Activated naive CD4-positive, alpha-beta T cell treated with anti-CD3 and anti-CD28 coated beads, Interleukin-2, amount 50 U/mL, for 72 hours (primary cell): ENCODE measurements at regions not wholly inside any gene's neighbourhood (a gene's known extent, or its start where the extent isn't known, plus 50 kb on each side); places are given as distances from the start of the nearest gene placed in this dataset.
"Not testable (repeated sequence)": the region's sequence is repeated elsewhere in the genome, so short reads cannot be mapped to it uniquely, and the experiment has no call there.

Source experiments
- ATAC-seq, 2 donors: fragments of 150-1000 bp; cut with Tn5 transposase; 2 replicates each; pipeline ENCODE4 v1.10.0; 2021; ENCODE audit warnings: mild to moderate bottlenecking in 2 of 2, moderate library complexity in 2 of 2
- DNase-seq, 2 donors: peaks; one replicate each; pipeline ENCODE4 v3.0.0; 2021 to 2022; ENCODE audit warnings: low spot score in 2 of 2
- H3K27ac Mint-ChIP-seq, 2 donors: one replicate each; pipeline ENCODE4 v1.8.0; 2022; ENCODE audit warnings: mild to moderate bottlenecking in 2 of 2, mixed read lengths in 2 of 2
- H3K36me3 Mint-ChIP-seq, 2 donors: one replicate each; pipeline ENCODE4 v1.8.0; 2022; ENCODE audit warnings: mixed read lengths in 2 of 2
- H3K9me3 Mint-ChIP-seq, 2 donors: one replicate each; pipeline ENCODE4 v1.8.0; 2022; ENCODE audit warnings: mixed read lengths in 2 of 2

DNA sequence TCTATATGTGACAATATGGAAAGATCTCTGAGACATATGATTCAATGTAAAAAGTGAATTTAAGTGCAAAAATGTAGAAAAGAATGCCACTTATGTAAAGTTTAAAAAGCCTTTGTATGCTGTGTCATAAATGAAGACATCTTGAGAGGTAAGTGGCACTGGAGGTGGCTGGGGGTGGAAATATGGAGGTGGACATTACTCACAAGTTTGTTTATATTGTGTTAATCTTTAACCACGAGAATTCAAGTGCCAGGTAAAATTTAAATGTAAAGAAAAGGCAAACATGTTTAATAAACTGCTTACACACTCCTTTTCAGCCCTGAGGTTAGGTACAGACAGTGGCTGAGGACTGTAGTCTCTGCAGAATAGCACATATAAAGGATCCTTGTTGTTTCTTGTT is 235.1 kb downstream of the ABCC12 start:
- Mint-ChIP-seq H3K9me3 (no peaks in the 10 kb centered on the region), H3K27ac (no peak overlapping the region), H3K36me3 (no peaks in the 10 kb centered on the region)
- ATAC-seq (no peak), DNase-seq (no peak)

DNA sequence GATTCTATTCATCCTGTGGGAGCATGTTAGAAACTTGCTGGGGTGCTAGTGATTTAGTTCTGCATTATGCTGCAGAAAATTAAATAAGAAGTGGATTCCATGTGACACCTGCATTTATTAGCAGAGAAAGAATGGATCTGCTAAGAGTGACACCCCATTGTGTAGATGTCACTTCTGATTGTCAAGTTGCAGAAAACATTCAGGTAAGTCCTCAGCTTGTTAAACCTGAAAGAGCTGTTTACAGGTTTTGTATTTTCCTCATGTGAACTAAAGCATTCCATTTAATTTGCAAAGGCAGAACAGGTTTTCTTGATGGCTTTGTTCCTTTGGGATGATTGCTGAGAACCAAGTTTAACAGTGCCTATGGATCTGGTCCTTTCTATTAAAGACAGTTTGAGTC is 238.7 kb downstream of the ABCC12 start:
- H3K27ac Mint-ChIP-seq: no peak overlapping the region
- ATAC-seq: no peak
- no peaks in the 10 kb centered on the region for H3K36me3 Mint-ChIP-seq
- DNase-seq: no peak
- H3K9me3 Mint-ChIP-seq: peaks cover 0 to 4% of the 10 kb centered on the region in 2 donors

- H3K9me3 Mint-ChIP-seq: peaks cover 0 to 4% of the 10 kb centered on the region in 2 donors
- ATAC-seq (no peak), DNase-seq (no peak)
- H3K36me3 Mint-ChIP-seq: no peaks in the 10 kb centered on the region
- H3K27ac Mint-ChIP-seq: no peak overlapping the region
Observed at GRCh38 chr16:47916266-47916665, 239.5 kb downstream of the ABCC12 start.

DNA sequence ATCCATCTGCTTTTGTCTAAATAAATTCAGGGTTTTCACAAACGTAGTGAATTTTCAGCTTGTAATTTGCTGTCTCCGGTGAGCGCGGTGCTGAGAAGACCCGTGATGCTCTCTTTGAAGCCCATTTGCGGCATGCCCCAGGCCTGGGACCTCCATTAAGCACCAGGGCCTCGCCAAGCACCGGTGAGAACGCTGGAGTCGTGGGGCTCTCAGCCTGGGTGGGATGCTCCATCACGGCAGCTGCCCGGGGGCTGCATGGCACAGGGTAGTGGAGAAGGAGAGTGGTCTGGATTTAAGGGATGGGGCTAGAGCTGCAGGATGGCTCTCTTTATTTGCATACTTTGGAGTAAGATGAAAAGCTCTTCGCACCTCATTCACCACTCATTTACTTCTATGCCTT is 248.7 kb downstream of the ABCC12 start:
- ATAC-seq (no peak), DNase-seq (no peak)
- H3K27ac Mint-ChIP-seq: no peak overlapping the region

DNA sequence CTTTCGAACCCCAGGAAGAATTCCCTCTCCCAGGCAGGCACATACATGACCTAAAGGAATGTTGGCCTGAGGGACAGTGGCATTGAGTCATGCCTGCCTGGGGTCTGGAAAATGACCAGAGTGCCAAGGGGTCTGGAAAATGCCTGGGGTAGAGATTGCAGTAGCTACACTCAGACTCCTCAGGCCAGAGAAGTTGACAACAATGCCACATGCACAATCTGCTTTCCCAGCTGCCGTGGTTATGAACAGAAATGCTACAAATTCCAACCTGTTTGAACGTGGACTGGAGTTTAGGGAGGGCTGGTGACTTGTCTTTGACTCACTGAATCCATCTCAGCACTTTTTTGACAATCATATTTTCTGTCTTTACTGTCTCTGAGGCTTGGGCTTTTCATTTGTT is 250.0 kb downstream of the ABCC12 start:
- ATAC-seq: no peak
- H3K9me3 Mint-ChIP-seq: no peaks in the 10 kb centered on the region

More for the DNA sequence above, 248.7 kb downstream of the ABCC12 start:
- Mint-ChIP-seq H3K9me3 (peaks cover 0 to 4% of the 10 kb centered on the region in 2 donors), H3K36me3 (no peaks in the 10 kb centered on the region)

GRCh38 chr16:47904691-47905090 is 251.1 kb downstream of the ABCC12 start:
- DNase-seq (no peak), ATAC-seq (no peak)
- Mint-ChIP-seq H3K36me3 (peaks cover 0 to 1% of the 10 kb centered on the region in 2 donors), H3K27ac (no peak overlapping the region), H3K9me3 (peaks cover 2% of the 10 kb centered on the region in 2 donors)

More for the DNA sequence above, 250.0 kb downstream of the ABCC12 start:
- Mint-ChIP-seq H3K27ac (no peak overlapping the region), H3K36me3 (no peaks in the 10 kb centered on the region)
- DNase-seq: no peak

- DNase-seq: no peak
- Mint-ChIP-seq H3K9me3 (peaks cover 13% of the 10 kb centered on the region in 2 donors), H3K36me3 (peaks cover 0 to 6% of the 10 kb centered on the region in 2 donors)
Observed at GRCh38 chr16:47903470-47903869, 252.3 kb downstream of the ABCC12 start.

GRCh38 chr16:47897105-47897504 is 258.7 kb downstream of the ABCC12 start:
- H3K27ac Mint-ChIP-seq, DNase-seq, ATAC-seq: not testable (repeated sequence)
- Mint-ChIP-seq H3K9me3 (peaks cover 22 to 24% of the 10 kb centered on the region in 2 donors), H3K36me3 (peaks cover 0 to 15% of the 10 kb centered on the region in 2 donors)

More at GRCh38 chr16:47903470-47903869, 252.3 kb downstream of the ABCC12 start:
- no peak overlapping the region for H3K27ac Mint-ChIP-seq
- ATAC-seq: no peak

DNA sequence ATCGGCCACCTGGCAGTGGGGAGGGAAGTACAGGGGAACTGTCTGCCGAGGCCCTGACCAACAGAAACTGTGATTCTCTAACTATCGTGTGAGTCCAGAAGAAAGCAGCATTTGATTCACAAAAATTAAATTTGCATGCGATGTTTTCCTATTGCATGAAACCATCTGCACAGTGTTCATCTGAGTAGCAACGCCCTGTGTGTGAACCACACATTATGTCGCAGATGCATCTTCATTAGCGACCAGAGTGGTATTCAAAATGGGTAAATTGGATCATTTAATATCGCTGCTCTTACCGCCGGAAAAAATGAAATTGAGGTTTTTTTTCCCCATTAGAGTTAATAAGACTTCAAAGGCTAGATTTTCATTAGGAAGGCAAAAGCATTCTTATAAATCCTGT is 260.6 kb downstream of the ABCC12 start:
- no peak overlapping the region for H3K27ac Mint-ChIP-seq
- ATAC-seq (no peak), DNase-seq (no peak)
- peaks cover 0 to 15% of the 10 kb centered on the region in 2 donors for H3K36me3 Mint-ChIP-seq
- H3K9me3 Mint-ChIP-seq: peaks cover 22 to 24% of the 10 kb centered on the region in 2 donors

- H3K36me3 Mint-ChIP-seq: peaks cover 0 to 9% of the 10 kb centered on the region in 2 donors
- no peak for ATAC-seq
Observed at GRCh38 chr16:47892999-47893398, 262.8 kb downstream of the ABCC12 start.

GRCh38 chr16:47888734-47889133 is 267.1 kb downstream of the ABCC12 start:
- no peaks in the 10 kb centered on the region for H3K9me3 Mint-ChIP-seq
- H3K27ac Mint-ChIP-seq: no peak overlapping the region
- no peak for ATAC-seq
- H3K36me3 Mint-ChIP-seq: peaks cover 0 to 5% of the 10 kb centered on the region in 2 donors
- no peak for DNase-seq

More at GRCh38 chr16:47892999-47893398, 262.8 kb downstream of the ABCC12 start:
- H3K27ac Mint-ChIP-seq: no peak overlapping the region
- peaks cover 6 to 10% of the 10 kb centered on the region in 2 donors for H3K9me3 Mint-ChIP-seq
- no peak for DNase-seq

GRCh38 chr16:47888142-47888541 is 267.7 kb downstream of the ABCC12 start:
- no peak overlapping the region for H3K27ac Mint-ChIP-seq
- DNase-seq: no peak
- peaks cover 0 to 4% of the 10 kb centered on the region in 2 donors for H3K9me3 Mint-ChIP-seq
- H3K36me3 Mint-ChIP-seq: peaks cover 0 to 5% of the 10 kb centered on the region in 2 donors
- no peak for ATAC-seq

- Mint-ChIP-seq H3K27ac (no peak overlapping the region), H3K36me3 (peaks cover 0 to 5% of the 10 kb centered on the region in 2 donors)
Observed at GRCh38 chr16:47887496-47887895, 268.3 kb downstream of the ABCC12 start.

GRCh38 chr16:47886631-47887415 is 269.0 kb downstream of the ABCC12 start:
- DNase-seq (no peak), ATAC-seq (no peak)
- H3K9me3 Mint-ChIP-seq: peaks cover 0 to 4% of the 10 kb centered on the region in 2 donors
- peaks cover 0 to 5% of the 10 kb centered on the region in 2 donors for H3K36me3 Mint-ChIP-seq
- H3K27ac Mint-ChIP-seq: no peak overlapping the region

More at GRCh38 chr16:47887496-47887895, 268.3 kb downstream of the ABCC12 start:
- DNase-seq (no peak), ATAC-seq (no peak)
- peaks cover 0 to 4% of the 10 kb centered on the region in 2 donors for H3K9me3 Mint-ChIP-seq

- H3K36me3 Mint-ChIP-seq: peaks cover 0 to 5% of the 10 kb centered on the region in 2 donors
- H3K9me3 Mint-ChIP-seq: peaks cover 0 to 4% of the 10 kb centered on the region in 2 donors
- no peak overlapping the region for H3K27ac Mint-ChIP-seq
- no peak for ATAC-seq
- DNase-seq: no peak
Observed at GRCh38 chr16:47886139-47886538, 269.7 kb downstream of the ABCC12 start.

- DNase-seq (no peak), ATAC-seq (no peak)
- Mint-ChIP-seq H3K9me3 (peaks cover 0 to 4% of the 10 kb centered on the region in 2 donors), H3K27ac (no peak overlapping the region), H3K36me3 (peaks cover 0 to 5% of the 10 kb centered on the region in 2 donors)
Observed at GRCh38 chr16:47885489-47885888, 270.3 kb downstream of the ABCC12 start.

- Mint-ChIP-seq H3K27ac (no peak overlapping the region), H3K9me3 (peaks cover 0 to 4% of the 10 kb centered on the region in 2 donors), H3K36me3 (peaks cover 0 to 5% of the 10 kb centered on the region in 2 donors)
- DNase-seq: no peak
- ATAC-seq: no peak
Observed at GRCh38 chr16:47884116-47884725, 271.6 kb downstream of the ABCC12 start.
